NCI-H2196 (cell line): ENCODE measurements at regions not wholly inside any gene's neighbourhood (a gene's known extent, or its start where the extent isn't known, plus 50 kb on each side); places are given as distances from the start of the nearest gene placed in this dataset.

Experiments used
- DNase-seq: peaks from one replicate; lab custom pipeline; 2025; ENCODE audit not compliant: unreplicated experiment; lab: John Stamatoyannopoulos, UW

DNA sequence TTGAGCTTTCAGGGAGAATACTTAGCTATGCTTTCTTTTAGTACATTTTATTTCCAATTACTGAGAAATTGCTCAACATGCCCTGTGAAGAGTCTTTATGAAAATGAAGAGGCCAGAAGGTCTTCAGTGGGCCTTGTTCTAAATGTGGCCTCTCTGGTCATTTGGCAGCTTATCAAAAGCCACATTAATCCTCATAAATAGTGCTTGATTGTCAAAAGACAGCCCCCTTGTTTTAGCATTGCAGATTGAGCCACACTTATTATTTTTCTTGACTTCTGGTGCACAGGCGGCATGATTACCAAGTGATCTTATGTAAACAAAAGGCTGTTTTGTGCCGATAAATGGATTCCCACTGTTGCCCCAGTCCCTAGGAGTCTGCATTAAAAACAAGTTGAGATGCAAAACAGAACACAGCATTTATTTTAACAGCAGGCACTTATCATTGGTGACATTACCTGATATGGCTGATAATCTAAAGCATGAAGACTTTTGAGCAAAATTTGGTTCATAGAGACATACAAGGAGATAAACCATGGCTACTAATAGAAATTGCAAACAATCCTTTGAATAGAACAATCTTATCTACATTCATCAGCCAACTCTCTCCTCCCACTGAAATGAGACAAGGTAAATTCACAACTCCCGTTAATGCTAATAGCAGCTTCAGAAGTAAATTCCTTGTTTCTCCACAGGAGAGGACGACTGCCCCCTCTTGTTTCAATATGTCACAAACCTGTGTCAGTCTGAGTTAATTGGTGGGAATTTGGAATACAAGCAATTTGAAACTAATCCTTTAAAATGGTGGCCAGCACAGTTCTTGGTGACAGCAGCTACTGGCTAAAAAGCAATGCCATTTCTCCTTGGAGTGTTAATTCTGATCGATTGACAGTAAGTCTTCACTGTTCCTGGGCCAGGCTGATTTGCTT lies 194.3 kb downstream of the NSUN3 start:
- DNase-seq = no peak

DNA sequence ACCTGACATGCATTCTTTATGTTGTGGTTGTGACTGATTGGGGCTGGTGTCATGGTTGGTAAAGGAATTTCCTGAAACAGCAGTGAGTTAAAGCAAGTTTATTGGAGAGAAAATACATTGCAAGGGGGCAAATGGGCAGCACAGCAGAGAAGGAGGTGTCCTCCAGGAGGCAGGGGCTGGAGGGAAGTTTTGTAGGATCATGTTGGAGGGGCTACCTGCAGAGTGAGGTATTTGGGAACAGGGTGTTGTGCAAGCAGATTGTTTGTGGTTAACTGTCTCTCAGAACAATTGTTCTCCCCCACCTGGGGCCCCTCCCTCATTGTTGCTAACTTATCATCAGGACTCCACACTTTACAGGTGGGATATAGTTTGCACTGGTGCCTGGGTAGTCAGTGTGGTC lies 196.0 kb downstream of the NSUN3 start:
- no peak for DNase-seq

DNA sequence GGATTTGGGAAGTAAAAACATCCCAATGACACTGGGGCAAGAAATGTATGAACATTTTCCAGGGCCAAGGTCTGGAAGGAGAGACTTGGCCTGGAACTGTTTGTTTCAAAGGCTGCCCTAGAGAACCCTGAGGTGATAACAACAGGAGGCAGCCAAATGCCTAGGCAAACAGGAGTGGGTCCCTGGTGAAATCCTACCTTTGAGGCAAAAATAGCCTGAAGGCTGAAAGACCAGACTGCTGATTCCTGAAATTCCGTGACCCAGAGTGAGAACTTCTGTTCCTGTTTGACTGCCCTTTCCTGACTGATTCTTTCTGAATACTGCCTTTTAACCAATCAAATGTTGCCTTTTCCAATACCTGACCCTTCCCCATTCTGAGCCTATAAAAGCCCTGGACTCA lies 196.4 kb downstream of the NSUN3 start:
- DNase-seq = no peak

DNA sequence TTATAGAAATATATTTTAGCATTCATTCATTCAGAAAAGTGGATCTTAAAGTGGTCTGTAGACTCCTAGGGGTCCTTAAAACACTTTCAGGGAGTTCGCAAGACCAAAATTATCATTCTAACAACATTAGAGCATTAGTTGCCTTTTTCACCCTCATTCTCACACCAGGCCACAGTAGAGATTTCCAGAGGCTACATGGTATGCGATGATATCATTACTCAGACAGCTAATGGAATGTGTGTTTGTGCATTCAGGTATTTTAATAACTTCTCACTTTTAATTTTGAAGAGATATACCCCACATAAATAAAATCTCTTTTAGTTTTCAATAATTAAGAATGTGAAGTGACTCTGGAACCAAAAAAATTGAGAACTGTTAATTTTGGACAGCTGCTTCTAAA lies 206.9 kb downstream of the NSUN3 start:
- DNase-seq = no peak

DNA sequence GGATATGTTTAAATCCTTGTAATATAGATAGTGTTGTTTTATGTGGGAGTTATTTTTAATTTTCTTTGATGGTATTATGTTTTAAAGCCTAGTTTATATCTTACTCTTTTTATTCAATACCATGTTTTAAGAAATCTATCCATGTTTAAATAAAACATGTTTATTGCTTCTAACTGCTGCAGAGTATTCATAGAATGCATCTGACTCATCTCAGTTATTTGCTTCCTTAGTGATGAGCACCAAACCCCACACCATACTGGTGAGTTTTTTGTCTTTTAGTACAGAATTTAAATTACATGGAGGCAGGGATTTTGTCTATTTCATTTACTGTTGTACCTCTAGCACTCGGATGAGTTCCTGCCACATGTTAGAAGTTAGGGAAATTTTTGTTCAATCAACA lies 209.2 kb downstream of the NSUN3 start:
- DNase-seq = no peak

DNA sequence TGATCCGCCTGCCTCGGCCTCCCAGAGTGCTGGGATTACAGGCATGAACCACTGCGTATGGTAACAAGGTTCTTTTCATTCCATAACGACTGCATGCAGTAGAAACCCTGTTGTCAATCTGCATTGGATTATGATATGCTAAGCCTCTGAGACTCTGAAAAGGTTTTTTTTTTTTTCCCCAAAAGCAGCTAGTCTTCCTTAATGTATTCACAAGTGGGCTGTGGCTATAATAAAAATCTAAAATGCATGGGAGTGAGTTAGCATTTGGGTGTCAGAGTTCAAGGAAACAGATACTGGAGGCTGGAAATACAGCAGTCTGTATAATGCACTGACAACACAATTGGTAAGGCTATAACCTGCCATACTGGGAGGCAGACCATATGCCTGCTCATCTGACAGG lies 218.1 kb downstream of the NSUN3 start:
- DNase-seq = no peak

DNA sequence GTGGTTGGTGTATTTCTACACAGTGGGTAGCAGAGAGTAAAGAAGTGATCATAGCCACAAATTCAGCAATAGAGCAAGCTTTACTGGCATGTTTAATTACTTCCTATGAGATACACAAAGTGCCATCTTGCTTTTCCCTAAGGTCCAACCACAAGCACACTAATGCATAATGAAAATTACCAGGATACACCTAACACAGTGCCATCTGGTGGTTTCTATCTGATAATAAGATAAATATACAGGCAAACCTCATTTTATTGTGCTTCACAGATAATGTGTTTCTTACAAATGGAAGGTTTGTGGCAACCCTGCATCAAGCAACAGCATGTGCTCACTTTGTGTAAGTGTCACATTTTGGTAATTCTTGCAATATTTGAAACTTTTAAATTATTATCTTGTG lies 223.0 kb downstream of the NSUN3 start:
- DNase-seq = no peak

DNA sequence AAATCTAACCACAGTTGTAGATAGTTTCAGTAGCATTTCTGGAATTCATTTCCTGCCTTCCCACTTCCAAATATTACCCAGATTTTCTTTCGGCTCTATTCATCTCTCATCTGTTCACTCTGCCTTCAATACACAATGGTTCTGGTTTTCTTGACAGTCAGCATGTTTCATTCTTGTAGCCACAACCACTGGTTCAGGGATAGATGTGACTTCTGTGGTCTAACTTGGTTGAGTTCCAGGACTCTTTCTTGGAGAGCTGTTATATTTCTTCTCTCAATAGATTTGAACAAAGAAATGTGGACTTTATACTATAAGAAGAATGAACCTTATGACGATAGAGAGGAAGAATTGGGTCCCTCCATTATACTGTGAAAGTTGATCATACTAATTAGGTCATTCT lies 228.8 kb downstream of the NSUN3 start:
- DNase-seq = no peak

DNA sequence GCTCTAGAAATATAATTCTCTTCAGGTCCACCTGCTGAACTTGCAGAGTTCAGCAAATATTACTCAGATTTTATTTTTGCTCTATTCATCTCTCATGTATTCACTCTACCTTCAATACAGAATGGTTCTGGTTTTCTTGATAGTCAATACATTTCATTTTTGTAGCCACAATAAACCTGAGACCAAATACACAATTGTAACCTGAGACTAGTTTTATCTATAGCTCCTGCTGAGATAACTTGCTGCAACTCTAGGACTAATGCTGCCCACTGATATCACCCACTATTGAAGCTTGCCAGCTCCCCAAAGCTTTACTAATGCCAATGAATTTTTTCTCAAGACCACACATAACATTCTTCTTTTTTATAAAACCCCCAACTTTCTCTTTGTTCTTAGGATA lies 229.3 kb downstream of the NSUN3 start:
- DNase-seq = no peak

DNA sequence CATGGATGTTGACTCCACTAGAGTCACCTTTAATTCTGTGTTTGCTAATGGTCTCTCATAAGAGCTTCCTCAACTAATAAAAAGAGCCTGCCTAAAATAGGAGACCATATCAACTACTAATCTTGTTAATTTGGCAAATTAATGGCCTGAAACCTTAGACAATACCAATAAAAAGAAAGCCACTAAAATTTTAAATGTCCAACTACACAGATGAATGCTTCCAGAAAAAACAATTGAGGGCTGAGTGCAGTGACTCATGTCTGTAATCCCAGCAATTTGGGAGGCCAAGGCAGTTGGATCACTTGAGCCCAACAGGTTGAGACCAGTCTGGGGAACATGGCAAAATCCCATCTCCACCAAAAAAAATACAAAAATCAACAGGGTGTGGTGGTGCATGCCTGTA lies 230.9 kb downstream of the NSUN3 start:
- no peak for DNase-seq

DNA sequence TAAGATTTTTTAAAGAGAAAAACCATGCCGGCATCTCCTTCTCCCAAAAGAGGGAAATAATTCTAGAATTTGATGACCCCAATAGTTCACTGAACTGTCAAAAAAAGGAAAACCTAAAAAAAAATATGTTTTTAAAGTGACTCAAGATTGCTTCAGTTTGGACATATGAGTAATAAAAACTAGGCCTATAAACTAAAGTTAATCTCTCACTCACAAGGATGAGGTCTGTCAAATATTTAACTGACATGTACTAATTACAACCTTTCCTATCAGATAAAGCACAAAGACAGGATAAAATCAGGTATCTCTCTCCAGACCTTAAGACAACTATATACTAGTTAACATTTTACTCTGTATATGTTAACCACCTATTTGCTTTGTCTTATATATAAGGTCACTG lies 231.9 kb downstream of the NSUN3 start:
- no peak for DNase-seq

DNA sequence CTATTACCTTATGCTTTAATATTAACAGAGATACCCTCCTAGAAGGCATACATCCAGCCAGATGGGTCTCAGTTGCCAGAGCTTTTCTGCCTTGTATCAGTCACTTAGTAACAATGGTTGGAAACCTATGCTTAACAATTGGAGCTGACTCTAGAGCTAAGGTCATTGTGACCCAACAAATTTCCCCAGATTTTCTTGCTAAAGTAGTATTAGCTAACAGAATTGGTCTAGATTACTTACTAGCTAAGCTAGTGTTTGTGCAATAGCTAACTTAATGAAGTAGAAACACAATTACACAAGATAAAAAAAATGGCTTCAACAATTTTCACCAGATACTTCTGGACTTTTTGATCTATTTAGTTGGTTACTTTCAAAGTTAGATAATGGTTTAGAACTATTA lies 236.9 kb downstream of the NSUN3 start:
- DNase-seq = no peak

DNA sequence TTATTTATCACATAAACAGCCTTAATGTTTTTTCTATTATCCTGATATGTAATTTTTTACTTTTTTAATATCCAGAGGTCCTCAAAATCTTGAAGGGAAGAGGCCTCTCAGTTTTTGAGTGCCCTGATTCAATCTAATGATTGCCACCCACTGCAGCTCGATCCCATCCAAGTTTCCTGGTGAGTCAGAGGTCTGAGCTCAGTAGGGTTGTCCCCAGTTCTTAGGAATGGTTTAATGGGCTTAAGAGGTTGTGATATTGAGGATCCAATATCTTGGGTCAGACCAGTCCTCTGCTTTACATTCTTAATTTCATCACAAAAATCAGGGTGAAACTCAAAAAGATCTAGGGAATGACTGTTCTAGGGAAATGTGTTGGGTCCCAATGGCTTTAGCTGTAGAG lies 238.5 kb downstream of the NSUN3 start:
- no peak for DNase-seq

DNA sequence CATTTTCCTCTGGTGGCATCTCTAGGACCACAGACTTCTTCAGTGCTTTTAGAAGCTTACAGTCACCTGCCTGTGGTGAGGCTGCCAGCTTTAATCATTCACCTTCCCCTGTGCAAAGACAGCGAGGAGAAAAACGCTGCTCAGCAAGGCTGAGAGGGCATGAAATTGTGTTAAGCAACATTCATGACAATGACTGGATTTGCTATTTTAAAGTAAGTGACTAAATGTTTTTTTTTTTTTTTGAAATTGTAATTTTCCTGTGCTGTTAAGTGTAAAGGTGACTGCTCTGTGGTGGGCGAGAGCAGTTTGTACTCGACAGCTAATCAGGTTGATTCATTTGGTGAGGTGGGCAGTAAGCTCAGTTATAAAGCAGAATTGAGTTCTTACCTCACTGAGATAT lies 240.4 kb downstream of the NSUN3 start:
- no peak for DNase-seq

DNA sequence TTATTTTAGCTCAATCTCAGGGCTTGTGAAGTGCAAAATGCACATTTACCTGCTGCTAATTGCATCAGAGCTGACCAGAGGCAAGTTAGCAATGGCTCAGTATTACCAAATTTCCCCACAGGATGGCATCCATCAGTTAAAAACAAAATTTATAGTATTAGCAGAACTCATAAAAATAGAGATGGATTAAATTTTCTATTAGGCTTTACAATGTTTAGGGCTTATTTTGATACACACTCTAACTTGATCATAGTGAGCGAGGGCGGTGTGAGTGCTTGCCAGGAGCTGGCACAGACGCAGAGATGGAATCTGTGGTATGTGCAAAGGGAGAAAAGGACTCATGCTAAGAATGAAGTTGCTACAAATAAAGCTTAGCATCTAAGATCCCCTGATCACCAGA lies 241.0 kb downstream of the NSUN3 start:
- no peak for DNase-seq

DNA sequence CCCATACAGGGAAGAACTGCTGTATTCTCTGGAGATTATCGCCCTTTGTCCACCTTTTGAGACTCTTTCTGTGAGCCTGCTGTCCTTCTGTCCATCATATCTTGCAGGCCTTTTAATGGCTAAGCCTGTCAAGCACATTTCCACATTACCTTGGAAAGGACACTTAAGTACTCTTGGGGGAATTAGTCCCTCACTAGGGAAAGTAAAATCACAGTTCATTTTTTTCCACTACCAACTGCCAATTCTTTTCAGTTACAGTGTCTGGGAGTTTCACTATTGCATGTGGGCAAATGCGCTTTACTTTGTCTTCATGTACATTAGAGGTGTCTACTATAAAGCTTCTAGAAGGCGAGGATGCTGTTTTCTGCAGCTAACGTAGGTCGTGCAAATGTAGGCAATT lies 242.1 kb downstream of the NSUN3 start:
- no peak for DNase-seq

DNA sequence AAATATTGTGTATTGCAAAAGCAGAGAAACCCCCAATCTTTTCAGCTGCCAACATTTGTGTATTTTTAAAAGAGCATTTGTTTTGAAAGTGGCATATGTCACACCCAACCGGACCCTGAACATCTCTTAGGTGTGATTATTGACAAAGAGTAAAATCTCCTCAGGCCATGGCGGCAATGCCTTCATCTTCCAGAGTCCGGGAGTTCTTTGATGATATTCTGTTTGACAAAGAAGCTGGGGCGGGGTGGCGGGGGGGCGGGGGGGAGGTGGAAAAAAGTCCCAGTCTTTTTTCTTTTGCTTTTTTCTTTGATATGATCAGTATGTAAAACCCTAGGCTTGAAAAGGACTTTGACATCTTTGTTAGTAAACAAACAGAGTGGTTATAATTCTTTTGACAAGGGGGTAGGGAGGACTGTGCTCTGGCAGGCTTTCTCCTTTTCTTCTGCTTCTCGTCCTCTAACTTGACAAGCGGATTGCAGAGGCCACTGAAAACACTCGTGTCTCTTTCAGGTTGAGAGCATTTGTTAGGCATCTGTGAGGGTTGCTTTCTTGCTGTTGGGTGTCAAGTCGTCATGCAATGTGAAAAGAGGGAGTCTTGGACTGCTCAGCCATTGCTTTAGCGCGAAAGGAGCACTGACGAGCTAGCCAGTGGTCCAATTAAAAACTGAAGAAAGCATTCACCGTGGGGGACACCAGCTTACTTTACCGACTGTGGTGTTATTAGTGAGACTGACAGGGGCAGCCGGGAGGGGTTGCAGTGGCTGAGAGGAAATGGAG lies 243.2 kb downstream of the NSUN3 start:
- no peak for DNase-seq

DNA sequence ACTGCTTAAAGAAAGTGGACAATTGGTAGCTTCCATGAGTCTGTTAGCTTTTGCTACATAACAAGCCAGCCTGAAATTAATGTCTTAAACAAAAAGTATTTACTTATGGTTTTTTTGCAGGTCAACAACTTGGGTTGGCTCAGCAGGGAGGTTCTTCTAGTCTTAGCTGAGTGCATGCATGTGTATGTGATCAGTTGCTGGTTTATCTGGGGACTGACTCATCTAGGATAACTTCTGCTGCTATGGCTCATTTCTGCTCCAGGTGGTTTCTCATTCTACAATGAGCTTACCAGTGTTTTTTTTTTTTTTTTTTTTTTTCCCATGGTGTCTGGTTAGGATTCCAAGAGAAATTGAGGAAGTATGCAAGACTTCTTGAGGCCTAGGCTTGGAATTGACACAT lies 244.7 kb downstream of the NSUN3 start:
- no peak for DNase-seq

DNA sequence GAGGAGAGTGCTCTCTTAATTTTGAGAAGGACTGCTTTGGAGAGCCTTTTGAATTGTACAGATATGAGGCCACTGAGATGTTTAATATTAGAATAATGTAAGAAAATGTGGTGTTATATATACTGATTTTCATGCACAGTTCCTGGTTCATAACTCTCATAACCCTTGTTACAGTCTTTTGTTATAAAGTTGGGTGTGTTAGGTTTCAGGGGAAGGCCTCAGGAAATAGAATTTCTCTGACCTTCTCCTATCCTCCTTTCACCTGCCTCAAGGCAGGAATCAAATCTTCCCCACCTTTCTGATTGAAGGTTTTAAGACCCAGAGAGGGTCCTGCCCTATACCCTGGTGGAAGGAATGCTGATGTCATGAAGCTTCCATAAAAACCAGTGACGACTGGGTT lies 245.9 kb downstream of the NSUN3 start:
- DNase-seq = no peak

DNA sequence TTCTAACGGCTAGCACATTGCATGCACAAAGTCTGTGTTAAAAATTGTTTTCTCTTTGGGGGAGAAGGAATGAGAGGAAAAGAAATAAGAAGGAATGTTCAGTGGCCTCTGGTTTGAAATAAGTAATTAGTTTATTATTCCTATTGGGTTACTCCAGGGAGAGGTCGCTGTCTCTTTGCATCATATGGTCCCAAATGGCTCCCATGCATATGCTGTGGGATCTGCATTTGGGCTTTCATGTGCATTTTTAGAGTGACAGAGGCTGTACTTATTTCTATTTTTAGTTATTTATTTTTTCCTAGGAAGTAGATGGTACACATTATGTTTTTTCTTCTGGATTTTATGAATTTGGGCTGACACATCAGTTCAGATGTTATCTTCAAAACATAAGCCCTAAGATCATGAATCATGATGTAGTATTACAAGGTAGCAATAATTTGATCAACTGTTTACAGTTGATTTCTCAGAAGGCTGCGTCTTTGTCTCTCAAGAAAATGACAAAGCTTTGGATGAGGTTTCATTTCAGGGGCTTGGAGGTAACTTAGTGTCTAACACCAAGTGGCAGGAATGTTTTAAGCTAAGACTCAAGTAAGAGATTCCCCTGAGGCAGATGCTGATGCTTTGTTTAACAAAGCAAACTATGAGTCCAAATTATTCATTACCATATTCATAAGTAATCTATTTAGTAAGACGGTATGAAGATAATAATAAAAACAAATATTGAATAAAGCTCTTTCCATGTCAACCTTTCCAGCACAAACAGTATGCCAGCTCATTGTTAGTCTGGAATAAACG lies 247.7 kb downstream of the NSUN3 start:
- no peak for DNase-seq

DNA sequence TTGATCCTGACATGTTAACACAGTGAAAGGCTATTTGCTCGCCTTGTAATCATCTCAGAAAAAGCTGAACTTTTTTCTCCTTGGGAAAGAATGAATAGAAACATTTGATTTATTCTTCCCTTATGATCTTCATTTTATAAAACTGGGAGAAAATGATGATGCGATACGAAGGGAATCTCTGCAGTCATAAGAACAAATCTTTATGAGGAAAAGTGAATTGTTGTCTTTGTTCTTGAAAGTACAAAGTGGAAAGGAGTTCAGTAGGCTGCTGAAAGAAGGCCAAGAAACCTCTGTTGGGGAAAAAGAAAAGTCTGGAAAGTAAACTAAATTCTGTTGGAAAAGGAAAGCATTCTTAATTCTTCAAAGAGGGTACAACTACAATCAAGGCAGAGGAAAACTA lies 248.8 kb downstream of the NSUN3 start:
- no peak for DNase-seq
